GM21526 (cell line): ENCODE measurements at regions not wholly inside any gene's neighbourhood (a gene's known extent, or its start where the extent isn't known, plus 50 kb on each side); places are given as distances from the start of the nearest gene placed in this dataset.

ENCODE experiments used
- ATAC-seq: cut with Tn5 transposase; IDR thresholded peaks from one replicate; pipeline ENCODE4 v1.9.1; 2021; ENCODE audit warnings: moderate library complexity; ENCODE audit not compliant: unreplicated experiment, low FRiP score

GRCh38 chr5:2128686-2129355 is 246.1 kb upstream of the IRX4 start:
- ATAC-seq, result no peak

GRCh38 chr5:2126512-2126911 is 243.8 kb upstream of the IRX4 start:
- no peak for ATAC-seq

- ATAC-seq, result no peak
Observed at GRCh38 chr5:2125901-2126265, 243.2 kb upstream of the IRX4 start.

GRCh38 chr5:2125171-2125900 is 242.6 kb upstream of the IRX4 start:
- no peak for ATAC-seq

- no peak for ATAC-seq
Observed at GRCh38 chr5:2124434-2125170, 241.9 kb upstream of the IRX4 start.

- no peak for ATAC-seq
Observed at GRCh38 chr5:2123874-2124273, 241.1 kb upstream of the IRX4 start.

GRCh38 chr5:2120361-2120760 is 237.6 kb upstream of the IRX4 start:
- ATAC-seq, result no peak

- no peak for ATAC-seq
Observed at GRCh38 chr5:2119573-2119972, 236.8 kb upstream of the IRX4 start.

- no peak for ATAC-seq
Observed at GRCh38 chr5:2113348-2114131, 230.8 kb upstream of the IRX4 start.

- no peak for ATAC-seq
Observed at GRCh38 chr5:2112173-2113025, 229.7 kb upstream of the IRX4 start.

- no peak for ATAC-seq
Observed at GRCh38 chr5:2111569-2112105, 228.9 kb upstream of the IRX4 start.

GRCh38 chr5:2110934-2111462 is 228.3 kb upstream of the IRX4 start:
- no peak for ATAC-seq

- ATAC-seq, result no peak
Observed at GRCh38 chr5:2110137-2110933, 227.6 kb upstream of the IRX4 start.

- ATAC-seq, result no peak
Observed at GRCh38 chr5:2109566-2109965, 226.8 kb upstream of the IRX4 start.

GRCh38 chr5:2106721-2107120 is 224.0 kb upstream of the IRX4 start:
- ATAC-seq, result no peak

GRCh38 chr5:2105141-2105540 is 222.4 kb upstream of the IRX4 start:
- no peak for ATAC-seq

- ATAC-seq, result no peak
Observed at GRCh38 chr5:2103940-2104339, 221.2 kb upstream of the IRX4 start.
